Raji (cell line): ENCODE measurements at regions not wholly inside any gene's neighbourhood (a gene's known extent, or its start where the extent isn't known, plus 50 kb on each side); places are given as distances from the start of the nearest gene placed in this dataset.

Source experiments
- POLR2A ChIP-seq: IDR thresholded peaks from 2 replicates; pipeline ENCODE4 v1.6.1; 2011; ENCODE audit warnings: low read depth, low read length, control low read depth; ENCODE audit not compliant: insufficient read depth

DNA sequence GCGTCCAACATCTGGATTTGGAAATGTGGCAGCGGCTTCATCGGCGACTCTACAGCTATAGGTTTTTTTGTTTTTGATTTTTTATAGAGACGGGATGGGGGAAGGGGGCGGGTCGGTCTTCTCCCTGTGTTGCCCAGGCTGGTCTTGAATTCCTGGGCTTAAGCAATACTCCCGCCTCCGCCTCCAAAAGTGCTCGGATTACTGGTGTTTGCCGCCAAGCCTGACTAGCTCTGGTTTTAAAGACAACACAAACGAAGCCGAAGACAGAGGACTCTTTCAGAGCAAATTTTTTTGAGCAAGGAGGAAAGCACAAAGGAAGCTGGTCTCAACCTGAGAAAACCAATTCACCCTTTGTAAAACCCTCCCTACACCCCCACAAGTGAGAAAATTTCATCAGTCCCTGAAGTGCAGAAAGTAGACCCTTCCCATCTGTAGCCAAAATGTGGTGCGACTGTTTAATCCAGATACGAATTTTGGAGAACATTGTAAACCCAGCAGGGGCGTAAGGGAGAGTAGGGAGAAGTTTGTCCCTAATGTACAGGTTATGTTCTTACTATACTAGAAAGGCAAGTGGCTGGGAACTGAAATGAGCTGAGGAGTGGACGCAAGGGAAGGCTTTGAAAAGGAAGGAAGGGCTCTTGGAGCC lies 185.9 kb downstream of the TRIM27 start:
- TF ChIP-seq POLR2A, result no peak

DNA sequence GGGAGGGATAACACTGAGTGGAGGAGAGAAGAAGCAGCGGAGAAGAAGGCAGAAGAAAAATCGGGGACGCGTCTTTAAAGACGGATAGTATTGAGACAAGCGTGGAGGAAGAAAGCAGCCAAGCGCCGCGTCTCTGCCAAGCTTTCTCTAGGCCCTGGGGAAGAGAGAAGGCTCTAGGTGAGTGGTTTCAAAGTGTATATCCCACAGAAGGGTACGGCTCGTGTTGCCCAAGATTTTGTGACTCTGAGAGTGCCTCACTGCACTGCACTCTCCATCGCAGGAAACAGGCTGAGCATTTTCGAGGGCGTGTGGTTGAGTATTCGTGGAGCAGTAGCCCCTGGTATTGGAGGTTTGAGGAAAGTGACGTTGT lies 185.4 kb downstream of the TRIM27 start:
- no peak for TF ChIP-seq POLR2A

DNA sequence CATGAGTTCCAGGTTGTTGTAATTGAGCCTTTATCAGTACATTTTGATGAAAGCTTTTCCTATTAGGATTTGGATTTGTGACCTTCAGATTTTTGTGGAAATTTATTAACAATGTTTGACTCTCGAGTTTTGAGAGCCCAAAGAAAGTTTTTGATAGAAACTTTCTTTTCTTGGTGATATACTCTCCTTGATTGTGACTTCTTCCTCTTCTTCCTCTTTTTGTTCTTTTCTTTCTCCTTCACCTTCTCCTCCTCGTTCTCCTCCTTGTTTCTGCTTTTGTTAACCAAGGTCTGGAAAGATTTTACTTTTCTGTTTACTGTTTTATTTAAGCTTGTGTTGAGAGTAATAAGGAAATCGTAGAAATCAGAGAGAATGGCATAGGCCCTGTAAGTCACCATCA lies 182.4 kb downstream of the TRIM27 start:
- TF ChIP-seq POLR2A, result no peak

DNA sequence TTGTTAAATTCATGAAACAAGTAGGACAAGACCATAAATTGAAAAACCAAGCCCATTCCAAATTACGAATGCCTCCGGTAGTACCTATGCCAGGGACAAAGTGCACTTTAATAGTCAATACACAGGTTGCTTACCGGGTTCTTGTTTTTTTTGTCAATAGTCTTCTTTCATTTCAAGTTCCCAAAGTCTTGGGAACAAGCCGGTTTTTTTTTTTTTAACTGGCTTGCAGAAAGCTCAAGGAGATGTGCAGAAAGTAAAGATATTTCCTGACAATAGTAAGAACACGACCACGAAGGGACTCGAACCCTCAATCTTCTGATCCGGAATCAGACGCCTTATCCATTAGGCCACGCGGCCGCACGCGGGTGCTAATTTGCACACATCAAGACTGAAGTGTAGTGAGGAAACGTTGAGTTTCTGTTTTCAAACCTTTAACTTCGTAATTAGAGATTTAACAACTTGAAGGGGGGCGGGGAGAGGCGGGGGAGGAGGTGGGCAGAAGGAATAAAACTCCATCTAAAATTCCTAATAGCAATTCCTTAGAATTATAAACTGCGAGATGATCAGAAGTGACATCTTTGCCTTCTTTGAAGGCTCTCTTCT lies 181.0 kb downstream of the TRIM27 start:
- TF ChIP-seq POLR2A, result no peak

DNA sequence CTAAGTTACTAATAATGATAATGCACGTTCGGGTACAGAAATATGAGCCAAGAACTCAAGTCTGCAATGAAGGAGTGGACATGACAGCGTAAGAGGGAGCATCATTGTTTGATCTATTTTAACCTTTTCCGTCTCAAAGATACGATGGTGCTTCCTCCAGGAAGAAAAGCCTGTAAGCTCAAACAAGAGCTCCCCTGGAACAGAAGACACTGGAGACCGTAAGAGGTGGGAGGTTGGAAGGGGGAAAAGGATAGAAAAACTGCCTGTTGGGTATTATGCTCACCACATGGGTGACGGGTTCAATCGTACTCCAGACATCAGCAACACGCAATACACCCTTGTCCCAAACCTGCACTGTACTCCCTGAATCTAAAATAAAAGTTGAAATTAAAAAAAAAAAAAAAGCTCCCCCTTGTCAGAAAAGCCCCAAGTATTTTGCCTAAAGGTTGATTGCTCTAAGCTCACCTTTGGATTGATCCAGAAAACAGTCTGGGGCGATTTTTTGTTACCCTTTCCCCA lies 180.5 kb downstream of the TRIM27 start:
- no peak for TF ChIP-seq POLR2A

DNA sequence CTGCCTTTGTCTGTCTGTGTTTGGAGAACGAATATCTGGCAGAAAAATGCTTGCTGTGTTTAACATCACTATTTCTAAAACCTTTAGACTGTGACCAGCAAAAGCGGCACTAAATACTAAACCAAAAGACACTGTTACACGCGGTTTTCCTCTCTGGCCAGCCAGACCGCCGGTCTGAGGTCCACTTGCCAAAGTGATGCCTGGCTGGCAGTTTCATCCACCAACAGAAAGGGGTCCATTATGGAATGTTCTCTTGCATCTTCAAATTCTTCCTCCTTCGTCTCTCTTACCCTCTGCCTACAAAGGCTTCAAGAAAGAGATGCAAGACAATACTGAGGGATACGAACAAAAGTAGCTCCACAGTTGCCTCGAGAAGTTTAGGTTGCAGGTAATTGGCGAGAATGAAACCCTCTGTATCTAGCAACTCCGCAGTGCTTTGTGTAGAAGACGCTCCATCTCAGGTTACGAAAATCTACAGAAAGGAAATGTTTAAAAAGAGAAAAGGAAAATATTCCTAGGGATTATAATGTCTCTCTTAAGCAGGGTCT lies 176.6 kb downstream of the TRIM27 start:
- TF ChIP-seq POLR2A, result no peak

DNA sequence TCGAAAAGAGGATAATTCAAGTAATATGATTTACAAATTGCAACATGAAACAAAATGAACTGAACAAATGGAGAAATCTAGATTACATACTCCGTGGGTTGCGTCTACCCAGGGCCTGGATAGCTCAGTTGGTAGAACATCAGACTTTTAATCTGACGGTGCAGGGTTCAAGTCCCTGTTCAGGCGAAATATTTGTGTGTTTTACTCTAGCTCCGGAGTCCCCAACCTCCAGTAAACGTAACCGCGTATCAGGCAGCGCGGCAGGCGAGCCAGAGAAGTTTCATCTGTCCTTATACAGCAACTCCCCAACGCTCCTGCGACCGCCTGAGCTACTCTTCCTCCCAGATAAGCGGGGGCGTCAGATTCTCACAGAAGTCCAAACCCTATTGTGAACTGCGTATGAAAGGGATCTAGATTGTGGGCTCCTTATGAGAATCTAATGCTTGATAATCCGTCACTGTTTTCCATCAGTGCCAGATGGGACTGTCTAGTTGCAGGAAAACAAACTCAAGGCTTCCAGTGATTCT lies 176.1 kb downstream of the TRIM27 start:
- no peak for TF ChIP-seq POLR2A

DNA sequence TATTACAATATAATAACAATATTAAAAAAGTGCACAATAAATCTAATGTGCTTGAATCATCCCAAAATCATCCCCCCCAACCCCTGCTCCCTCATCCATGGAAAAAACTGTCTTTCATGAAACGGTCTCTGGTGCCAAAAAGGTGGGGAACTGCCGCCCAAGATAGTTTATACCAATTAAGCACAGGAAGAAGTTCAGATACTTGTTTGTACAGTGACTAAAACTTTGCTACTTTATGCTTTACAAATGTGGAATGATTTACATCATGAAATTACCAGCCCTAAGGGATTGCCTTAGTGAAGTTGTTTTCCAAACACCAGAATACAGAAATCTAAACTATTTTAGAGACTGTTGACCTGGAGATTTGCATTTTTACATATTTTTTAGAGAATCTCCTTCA lies 175.6 kb downstream of the TRIM27 start:
- TF ChIP-seq POLR2A, result no peak

DNA sequence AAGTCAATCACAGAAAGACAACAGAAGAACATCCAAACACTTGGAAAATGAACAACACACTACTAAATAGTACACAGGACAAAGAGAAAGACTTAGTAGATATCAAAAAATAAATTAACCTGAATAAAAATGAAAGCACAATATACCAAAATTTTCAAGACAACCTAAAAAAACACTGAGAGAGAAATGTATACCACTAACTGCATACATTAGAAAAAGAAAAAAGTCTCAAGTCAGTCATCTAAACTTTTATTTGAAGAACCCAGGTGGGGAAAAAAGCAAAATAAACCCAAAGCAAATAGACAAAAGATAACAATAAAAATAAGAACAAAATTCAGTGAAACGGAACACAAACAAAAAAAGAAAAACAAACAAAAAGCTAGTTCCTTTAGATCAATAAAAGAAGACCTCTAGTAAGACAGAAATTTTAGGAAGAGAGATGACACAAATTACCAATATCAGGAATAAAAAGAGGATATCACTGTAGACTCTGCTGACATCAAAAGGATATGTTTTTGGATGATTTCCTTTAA lies 172.8 kb downstream of the TRIM27 start:
- TF ChIP-seq POLR2A, result no peak

DNA sequence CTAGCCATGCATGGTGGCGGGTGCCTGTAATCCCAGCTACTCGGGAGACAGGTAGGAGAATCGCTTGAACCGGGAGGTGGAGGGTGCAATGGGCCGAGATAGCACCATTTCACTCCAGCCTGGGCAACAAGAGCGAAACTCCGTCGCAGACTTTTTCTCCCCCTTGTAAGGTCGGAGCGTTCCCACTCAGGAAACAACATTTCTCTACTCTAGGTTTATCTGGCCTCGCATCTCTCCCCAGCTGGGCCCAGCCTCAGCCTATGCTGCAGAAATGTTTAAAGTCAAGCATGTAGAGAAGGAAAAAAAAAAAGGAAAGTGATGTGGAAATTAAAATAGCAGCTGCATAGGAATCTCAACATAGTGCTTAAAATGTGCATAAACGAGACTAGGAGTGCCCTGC lies 172.3 kb downstream of the TRIM27 start:
- TF ChIP-seq POLR2A, result no peak

DNA sequence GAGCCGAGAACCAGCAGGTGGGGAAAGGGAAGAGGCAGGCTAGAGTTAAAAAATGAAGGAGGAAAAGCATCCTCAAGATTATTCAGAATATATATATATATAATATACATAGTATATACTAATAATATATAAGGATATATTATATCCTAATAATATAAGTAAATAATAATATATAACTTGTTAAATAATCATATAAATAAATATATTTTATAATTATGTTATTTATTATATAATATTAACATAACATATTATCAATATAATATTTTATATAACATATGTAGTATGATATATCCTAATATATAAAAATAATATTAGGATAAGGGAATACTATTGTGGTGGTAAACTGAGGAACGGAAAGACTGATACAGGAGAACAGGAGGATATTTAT lies 171.8 kb downstream of the TRIM27 start:
- no peak for TF ChIP-seq POLR2A

DNA sequence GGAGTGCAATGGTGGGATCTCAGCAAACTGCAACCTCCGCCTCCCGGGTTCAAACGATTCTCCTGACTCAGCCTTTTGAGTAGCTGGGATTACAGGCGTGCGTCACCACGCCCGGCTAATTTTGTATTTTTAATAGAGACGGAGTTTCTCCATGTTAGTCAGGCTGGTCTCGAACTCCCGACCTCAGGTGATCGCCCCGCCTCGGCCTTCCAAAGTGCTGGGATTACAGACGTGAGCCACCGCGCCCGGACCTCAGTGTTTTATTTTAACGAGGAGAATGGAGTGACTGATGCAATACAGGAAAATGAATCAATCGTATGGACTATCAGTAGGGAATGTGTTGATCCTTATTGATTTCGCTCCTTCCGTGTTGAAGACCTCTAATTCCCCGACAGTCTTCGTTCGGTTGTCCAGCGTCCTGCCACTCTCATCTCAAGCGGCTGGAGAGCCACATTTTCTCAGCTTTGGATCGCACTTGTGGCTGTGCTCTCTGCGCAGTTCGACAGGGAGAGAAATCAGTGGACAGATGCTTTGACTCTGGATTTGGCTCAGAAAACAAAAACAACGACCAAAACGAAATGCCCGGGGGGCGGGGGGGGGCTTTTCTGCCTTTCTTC lies 166.2 kb downstream of the TRIM27 start:
- TF ChIP-seq POLR2A, result no peak

DNA sequence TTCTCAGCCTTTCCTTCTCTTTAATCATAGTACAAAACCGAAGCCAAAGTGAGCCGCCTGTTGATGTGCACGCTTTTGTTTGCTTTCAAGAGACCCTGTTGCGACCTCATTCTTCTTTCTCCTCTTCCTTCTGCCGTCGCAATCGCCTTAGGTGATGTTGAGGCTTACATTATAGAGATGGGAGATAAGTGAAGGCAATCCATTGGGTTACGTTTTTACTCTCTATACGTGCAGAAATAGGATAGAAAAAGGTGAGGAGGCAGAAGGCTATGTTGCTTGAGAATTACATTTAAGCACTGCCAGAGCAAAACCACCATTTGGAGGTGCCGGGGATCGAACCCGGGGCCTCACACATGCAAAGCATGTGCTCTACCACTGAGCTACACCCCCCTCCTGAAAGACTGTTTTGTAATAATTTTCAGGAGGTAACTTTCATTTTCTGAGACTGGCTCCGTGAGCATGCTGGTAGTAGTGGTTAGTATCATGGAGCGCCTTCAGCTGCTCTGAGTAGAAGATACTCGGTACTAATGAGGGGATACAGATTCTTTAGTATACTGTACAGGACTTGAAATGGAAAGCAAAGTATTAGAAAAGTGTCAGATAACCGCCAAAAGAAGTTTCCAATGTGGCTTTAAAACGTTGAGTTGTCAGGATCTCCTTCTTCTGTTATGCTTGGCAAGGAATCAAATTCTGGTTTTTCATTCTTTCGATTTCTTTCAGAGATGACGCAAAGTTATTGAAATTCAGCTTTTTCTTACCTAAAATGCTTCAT lies 165.6 kb downstream of the TRIM27 start:
- TF ChIP-seq POLR2A, result no peak

DNA sequence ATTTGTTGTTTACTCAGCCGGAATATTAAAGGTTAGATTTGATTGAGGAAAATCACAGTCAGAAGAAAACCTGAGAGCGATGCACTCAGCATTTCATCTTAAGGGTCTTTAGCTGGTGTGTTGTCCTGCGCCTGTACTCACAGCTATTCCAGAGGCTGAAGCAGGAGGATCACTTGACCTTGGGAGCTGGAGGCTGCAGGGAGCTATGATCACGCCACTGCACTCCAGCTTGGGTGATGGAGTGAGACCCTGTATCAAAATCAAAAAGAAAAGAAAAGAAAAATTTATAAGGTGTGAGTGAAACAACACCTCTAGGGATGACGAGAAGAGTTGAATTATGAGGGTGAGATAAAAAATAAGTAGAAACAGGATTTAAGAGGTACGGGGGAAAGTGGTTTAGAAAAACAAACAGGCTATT lies 165.0 kb downstream of the TRIM27 start:
- TF ChIP-seq POLR2A, result no peak

DNA sequence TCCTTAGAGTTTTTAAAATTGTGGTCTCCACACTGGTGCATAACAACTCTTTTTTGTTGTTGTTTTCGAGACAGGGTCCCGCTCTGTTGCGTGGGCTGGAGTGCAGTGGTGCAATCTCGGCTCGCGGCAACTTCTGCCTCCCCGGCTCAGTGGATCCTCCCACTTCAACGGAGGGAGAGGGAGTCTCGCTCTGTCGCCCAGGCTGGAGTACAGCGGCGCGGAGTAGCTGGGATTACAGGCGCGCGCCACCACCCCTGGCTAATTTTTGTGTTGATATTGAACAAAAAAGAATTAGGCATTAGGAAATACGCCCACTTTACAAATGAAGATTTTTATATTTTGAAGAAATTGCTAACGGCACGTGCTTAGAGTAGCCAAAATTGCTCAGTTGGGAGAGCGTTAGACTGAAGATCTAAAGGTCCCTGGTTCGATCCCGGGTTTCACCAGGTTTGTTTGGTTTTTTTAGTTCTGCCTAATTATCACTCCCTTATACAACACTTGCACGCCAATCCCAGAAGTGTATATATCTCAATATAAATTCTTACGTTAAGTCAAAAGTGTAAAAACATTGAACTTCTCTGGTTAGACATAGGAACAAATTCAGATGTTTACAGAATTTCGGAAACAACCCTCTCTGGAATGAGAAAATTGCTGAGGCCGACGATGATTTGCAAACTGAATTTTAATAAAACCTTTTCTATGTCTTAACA lies 159.6 kb downstream of the TRIM27 start:
- no peak for TF ChIP-seq POLR2A

DNA sequence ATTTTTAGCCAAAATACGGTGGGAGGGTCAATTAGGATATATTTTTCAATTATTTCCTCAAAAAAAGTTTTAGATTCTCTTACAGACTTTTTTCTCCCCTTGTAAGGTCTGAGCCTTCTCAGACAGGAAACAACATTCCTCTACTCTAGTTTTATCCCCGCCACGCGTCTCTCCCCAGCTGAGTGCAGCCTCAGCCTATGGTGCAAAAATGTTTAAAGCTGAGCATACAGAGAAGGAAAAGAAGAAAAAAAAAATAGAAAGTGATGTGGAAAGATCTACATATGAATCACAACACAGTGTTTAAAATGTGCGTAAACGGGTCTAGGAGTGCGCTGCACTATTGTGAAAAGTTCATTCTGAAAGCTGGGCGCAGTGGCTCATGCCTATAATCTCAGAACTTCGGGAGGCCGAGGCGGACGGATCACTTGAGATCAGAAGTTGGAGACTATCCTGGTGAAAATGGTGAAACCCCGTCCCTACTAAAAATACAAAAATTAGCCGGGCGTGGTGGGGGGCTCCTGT lies 159.0 kb downstream of the TRIM27 start:
- TF ChIP-seq POLR2A, result no peak
